ENCODE measurements at regions not wholly inside any gene's neighbourhood (a gene's known extent, or its start where the extent isn't known, plus 50 kb on each side); places are given as distances from the start of the nearest gene placed in this dataset.

GRCh38 chr10:78301891-78302738, 268.5 kb downstream of the RPS24 start:
- TF ChIP-seq ZBTB7A (IDR thresholded peaks at IDR 0.05; ENCODE audit: low read depth), result no peak
- TF ChIP-seq RAD21 (IDR thresholded peaks at IDR 0.05; ENCODE audit: low read depth), result peak; percentile 41
- no peak for TF ChIP-seq CREB1 (IDR thresholded peaks at IDR 0.05; ENCODE audit: low read depth)

GRCh38 chr10:78302739-78302988, 269.0 kb downstream of the RPS24 start:
- TF ChIP-seq TAF1 (IDR thresholded peaks at IDR 0.05; ENCODE audit: low read depth) (no peak; the same call in 1 of the 2 replicates), RAD21 (IDR thresholded peaks at IDR 0.05; ENCODE audit: low read depth) (0 out of 2 replicates have a peak, but pooled peaks have one; percentile 5), EGR1 (IDR thresholded peaks at IDR 0.05) (peak; percentile 75)

GRCh38 chr10:78302989-78303854, 269.6 kb downstream of the RPS24 start:
- peak; percentile 85 for TF ChIP-seq YY1 (IDR thresholded peaks at IDR 0.05; ENCODE audit: low read depth)
- TF ChIP-seq TCF12 (IDR thresholded peaks at IDR 0.05; ENCODE audit: low read depth), result peak; percentile 91
- peak; percentile 93 for TF ChIP-seq NFIC (IDR thresholded peaks at IDR 0.05)
- no peak for TF ChIP-seq FOXM1 (IDR thresholded peaks at IDR 0.05; ENCODE audit: borderline replicate concordance, low read depth)
- TF ChIP-seq EGR1 (IDR thresholded peaks at IDR 0.05), result peak; percentile 94
- no peak; the same call in none of the 2 replicates for TF ChIP-seq USF1 (IDR thresholded peaks at IDR 0.05)
- peak; percentile 45; the same call in 1 of the 2 replicates for TF ChIP-seq RAD21 (IDR thresholded peaks at IDR 0.05; ENCODE audit: low read depth)
- TF ChIP-seq MAX (IDR thresholded peaks at IDR 0.05), result peak; percentile 74
- TF ChIP-seq ZBTB7A (IDR thresholded peaks at IDR 0.05; ENCODE audit: low read depth), result peak; percentile 80; the same call in 1 of the 2 replicates
- no peak for TF ChIP-seq CREB1 (IDR thresholded peaks at IDR 0.05; ENCODE audit: low read depth)
- TF ChIP-seq EP300 (IDR thresholded peaks at IDR 0.05; ENCODE audit: borderline replicate concordance), result peak; percentile 64; the same call in 1 of the 2 replicates
- no peak for TF ChIP-seq CEBPB (IDR thresholded peaks at IDR 0.05)

- no peak for TF ChIP-seq RAD21 (IDR thresholded peaks at IDR 0.05; ENCODE audit: low read depth)
- TF ChIP-seq FOXM1 (IDR thresholded peaks at IDR 0.05; ENCODE audit: borderline replicate concordance, low read depth), result no peak
- TF ChIP-seq MAX (IDR thresholded peaks at IDR 0.05), result no peak
- TF ChIP-seq REST (IDR thresholded peaks at IDR 0.05; ENCODE audit: low read depth), result no peak
- TF ChIP-seq TCF12 (IDR thresholded peaks at IDR 0.05; ENCODE audit: low read depth), result no peak
- no peak for TF ChIP-seq CREB1 (IDR thresholded peaks at IDR 0.05; ENCODE audit: low read depth)
- TF ChIP-seq CEBPB (IDR thresholded peaks at IDR 0.05), result no peak
Observed at GRCh38 chr10:78304091-78305045, 270.7 kb downstream of the RPS24 start.

GRCh38 chr10:78305311-78305710, 271.6 kb downstream of the RPS24 start:
- TF ChIP-seq EGR1 (IDR thresholded peaks at IDR 0.05) (no peak), NFIC (IDR thresholded peaks at IDR 0.05) (no peak), EP300 (IDR thresholded peaks at IDR 0.05; ENCODE audit: borderline replicate concordance) (no peak), TAF1 (IDR thresholded peaks at IDR 0.05; ENCODE audit: low read depth) (no peak), RAD21 (IDR thresholded peaks at IDR 0.05; ENCODE audit: low read depth) (no peak), CEBPB (IDR thresholded peaks at IDR 0.05) (no peak), ZBTB7A (IDR thresholded peaks at IDR 0.05; ENCODE audit: low read depth) (no peak), TEAD4 (IDR thresholded peaks at IDR 0.05) (no peak), FOXM1 (IDR thresholded peaks at IDR 0.05; ENCODE audit: borderline replicate concordance, low read depth) (no peak), CREB1 (IDR thresholded peaks at IDR 0.05; ENCODE audit: low read depth) (no peak), TCF12 (IDR thresholded peaks at IDR 0.05; ENCODE audit: low read depth) (no peak), REST (IDR thresholded peaks at IDR 0.05; ENCODE audit: low read depth) (no peak), USF1 (IDR thresholded peaks at IDR 0.05) (no peak), MAX (IDR thresholded peaks at IDR 0.05) (no peak)

All from Ishikawa (cell line).